Hepatocyte (in vitro differentiated cells): ENCODE measurements at regions not wholly inside any gene's neighbourhood (a gene's known extent, or its start where the extent isn't known, plus 50 kb on each side); places are given as distances from the start of the nearest gene placed in this dataset.

ENCODE experiments used
- DNase-seq: peaks from one replicate; pipeline ENCODE4 v3.0.0-alpha.2; 2016; ENCODE audit warnings: low spot score
- H2AFZ ChIP-seq: fragments of 200-600 bp; sonication (generic); 2 replicates; pipeline ENCODE4 v1.6.0; 2016; ENCODE audit warnings: antibody characterized with exemption, mild to moderate bottlenecking
- H3K27ac ChIP-seq: fragments of 200-600 bp; sonication (generic); 2 replicates; pipeline ENCODE4 v1.5.1; 2016; ENCODE audit warnings: mild to moderate bottlenecking
- H3K27me3 ChIP-seq: fragments of 200-600 bp; sonication (generic); 2 replicates; pipeline ENCODE4 v1.6.1; 2016
- H3K36me3 ChIP-seq: fragments of 200-600 bp; sonication (generic); replicated peaks from 2 replicates; pipeline ENCODE4 v1.5.1; 2016; ENCODE audit warnings: low read depth; ENCODE audit not compliant: insufficient read depth
- H3K4me1 ChIP-seq: fragments of 200-600 bp; sonication (generic); 2 replicates; pipeline ENCODE4 v1.5.1; 2016; ENCODE audit warnings: mild to moderate bottlenecking, moderate library complexity; ENCODE audit not compliant: insufficient read depth
- H3K4me2 ChIP-seq: fragments of 200-600 bp; sonication (generic); 2 replicates; pipeline ENCODE4 v1.6.0; 2016
- H3K4me3 ChIP-seq: fragments of 200-600 bp; sonication (generic); 2 replicates; pipeline ENCODE4 v1.5.1; 2016; ENCODE audit warnings: mild to moderate bottlenecking
- H3K79me2 ChIP-seq: fragments of 200-600 bp; sonication (generic); 2 replicates; pipeline ENCODE4 v1.6.0; 2017; ENCODE audit warnings: mild to moderate bottlenecking
- H3K9me2 ChIP-seq: fragments of 200-600 bp; sonication (generic); replicated peaks from 2 replicates; pipeline ENCODE4 v1.6.0; 2017; ENCODE audit warnings: mild to moderate bottlenecking; ENCODE audit not compliant: insufficient read depth
- H3K9me3 ChIP-seq: fragments of 200-600 bp; sonication (generic); 2 replicates; pipeline ENCODE4 v1.5.1; 2016; ENCODE audit warnings: low read depth, mild to moderate bottlenecking
- H4K20me1 ChIP-seq: fragments of 200-600 bp; sonication (generic); 2 replicates; pipeline ENCODE4 v1.6.0; 2016; ENCODE audit warnings: mild to moderate bottlenecking; ENCODE audit not compliant: insufficient read depth, poor library complexity, severe bottlenecking
- CTCF ChIP-seq: fragments of 200-600 bp; sonication (generic); IDR thresholded peaks from 2 replicates; pipeline ENCODE4 v1.5.1; 2016; ENCODE audit warnings: antibody characterized with exemption, mild to moderate bottlenecking; ENCODE audit not compliant: poor library complexity
- EZH2 ChIP-seq: fragments of 200-600 bp; sonication (generic); IDR thresholded peaks from 2 replicates; pipeline ENCODE4 v1.6.1; 2016; ENCODE audit warnings: antibody characterized with exemption, mild to moderate bottlenecking, borderline replicate concordance
- EZH2phosphoT487 ChIP-seq: fragments of 200-600 bp; sonication (generic); IDR thresholded peaks from one replicate; pipeline ENCODE4 v1.6.1; 2018; ENCODE audit warnings: antibody characterized with exemption, mild to moderate bottlenecking, low read depth, moderate library complexity; ENCODE audit not compliant: unreplicated experiment, severe bottlenecking
- whole genome bisulfite sequencing: methylation state at CpG from one replicate; pipeline ENCODE4 v1.1.6; 2016; ENCODE audit warnings: low lambda C conversion rate; ENCODE audit errors: missing lambda C conversion rate; 5-methylcytosine and 5-hydroxymethylcytosine counted together

GRCh38 chr15:23787346-23788105, 100.4 kb upstream of the NDN start:
- DNase-seq, result no peak

GRCh38 chr15:23793191-23793680, 106.1 kb upstream of the NDN start:
- H3K4me3 ChIP-seq, result no peak overlapping the region
- no peaks in the 10 kb centered on the region for H3K27me3 ChIP-seq
- WGBS, result 79% methylated on average over 6 of the region's 6 CpGs
- no peaks in the 10 kb centered on the region for H3K79me2 ChIP-seq
- H2AFZ ChIP-seq, result no peak overlapping the region
- H3K9me2 ChIP-seq, result no peaks in the 10 kb centered on the region
- no peaks in the 10 kb centered on the region for H3K4me1 ChIP-seq
- no peaks in the 10 kb centered on the region for H3K9me3 ChIP-seq
- no peaks in the 10 kb centered on the region for H4K20me1 ChIP-seq
- no peaks in the 10 kb centered on the region for H3K36me3 ChIP-seq
- DNase-seq, result no peak
- TF ChIP-seq CTCF, result no peak
- TF ChIP-seq EZH2phosphoT487, result no peak
- TF ChIP-seq EZH2, result no peak
- no peak overlapping the region for H3K27ac ChIP-seq
- no peak overlapping the region for H3K4me2 ChIP-seq

More at GRCh38 chr15:23787346-23788105, 100.4 kb upstream of the NDN start:
- 48% methylated on average over 2 of the region's 2 CpGs for WGBS
- no peak overlapping the region for H3K4me2 ChIP-seq
- no peaks in the 10 kb centered on the region for H3K4me1 ChIP-seq
- no peaks in the 10 kb centered on the region for H3K9me2 ChIP-seq
- TF ChIP-seq CTCF, result no peak
- TF ChIP-seq EZH2phosphoT487, result no peak
- no peak for TF ChIP-seq EZH2
- no peak overlapping the region for H3K27ac ChIP-seq
- H4K20me1 ChIP-seq, result no peaks in the 10 kb centered on the region
- no peaks in the 10 kb centered on the region for H3K9me3 ChIP-seq
- H3K79me2 ChIP-seq, result no peaks in the 10 kb centered on the region
- H3K4me3 ChIP-seq, result no peak overlapping the region
- no peak overlapping the region for H2AFZ ChIP-seq
- no peaks in the 10 kb centered on the region for H3K36me3 ChIP-seq
- no peaks in the 10 kb centered on the region for H3K27me3 ChIP-seq

- H3K36me3 ChIP-seq, result no peaks in the 10 kb centered on the region
- H3K4me1 ChIP-seq, result no peaks in the 10 kb centered on the region
- H3K4me2 ChIP-seq, result no peak overlapping the region
- no peaks in the 10 kb centered on the region for H3K27me3 ChIP-seq
- no peaks in the 10 kb centered on the region for H3K9me3 ChIP-seq
- no peaks in the 10 kb centered on the region for H3K9me2 ChIP-seq
- no peaks in the 10 kb centered on the region for H3K79me2 ChIP-seq
- WGBS, result 77% methylated on average over 22 of the region's 22 CpGs
- H3K4me3 ChIP-seq, result no peak overlapping the region
- no peak overlapping the region for H3K27ac ChIP-seq
- no peak for TF ChIP-seq EZH2phosphoT487
- no peak for TF ChIP-seq CTCF
- no peak for TF ChIP-seq EZH2
- no peak overlapping the region for H2AFZ ChIP-seq
- DNase-seq, result no peak
- no peaks in the 10 kb centered on the region for H4K20me1 ChIP-seq
These were observed 110.8 kb upstream of the NDN start for GRCh38 chr15:23797747-23798446.
